Effector memory CD8-positive, alpha-beta T cell (primary cell): ENCODE measurements at regions not wholly inside any gene's neighbourhood (a gene's known extent, or its start where the extent isn't known, plus 50 kb on each side); places are given as distances from the start of the nearest gene placed in this dataset.

Experiments used
- ATAC-seq: fragments of 150-1000 bp; cut with Tn5 transposase; replicated peaks from 2 replicates; pipeline ENCODE4 v1.10.0; 2021; ENCODE audit warnings: mild to moderate bottlenecking, moderate library complexity
- DNase-seq, 3 experiments: peaks; one replicate each; pipeline ENCODE4 v3.0.0; 2021
- H3K27ac Mint-ChIP-seq, 2 donors: one replicate each; pipeline ENCODE4 v1.8.0; 2022; ENCODE audit warnings: mild to moderate bottlenecking in 2 of 2, mixed read lengths in 2 of 2, moderate library complexity in 2 of 2
- H3K27me3 Mint-ChIP-seq, 2 donors: one replicate each; pipeline ENCODE4 v1.8.0; 2022; ENCODE audit warnings: mixed read lengths in 2 of 2
- H3K36me3 Mint-ChIP-seq: one replicate; pipeline ENCODE4 v1.8.0; 2022; ENCODE audit warnings: mild to moderate bottlenecking, moderate library complexity, mixed read lengths; ENCODE audit not compliant: insufficient read depth
- H3K4me1 Mint-ChIP-seq, 2 donors: one replicate each; pipeline ENCODE4 v1.8.0; 2022; ENCODE audit warnings: low read depth in 2 of 2, mixed read lengths in 2 of 2
- H3K4me3 Mint-ChIP-seq, 2 donors: one replicate each; pipeline ENCODE4 v1.8.0; 2022; ENCODE audit warnings: mild to moderate bottlenecking in 2 of 2, mixed read lengths in 2 of 2, moderate library complexity in 2 of 2
- H3K9me3 Mint-ChIP-seq, 2 donors: one replicate each; pipeline ENCODE4 v1.8.0; 2022; ENCODE audit warnings: mixed read lengths in 2 of 2

DNA sequence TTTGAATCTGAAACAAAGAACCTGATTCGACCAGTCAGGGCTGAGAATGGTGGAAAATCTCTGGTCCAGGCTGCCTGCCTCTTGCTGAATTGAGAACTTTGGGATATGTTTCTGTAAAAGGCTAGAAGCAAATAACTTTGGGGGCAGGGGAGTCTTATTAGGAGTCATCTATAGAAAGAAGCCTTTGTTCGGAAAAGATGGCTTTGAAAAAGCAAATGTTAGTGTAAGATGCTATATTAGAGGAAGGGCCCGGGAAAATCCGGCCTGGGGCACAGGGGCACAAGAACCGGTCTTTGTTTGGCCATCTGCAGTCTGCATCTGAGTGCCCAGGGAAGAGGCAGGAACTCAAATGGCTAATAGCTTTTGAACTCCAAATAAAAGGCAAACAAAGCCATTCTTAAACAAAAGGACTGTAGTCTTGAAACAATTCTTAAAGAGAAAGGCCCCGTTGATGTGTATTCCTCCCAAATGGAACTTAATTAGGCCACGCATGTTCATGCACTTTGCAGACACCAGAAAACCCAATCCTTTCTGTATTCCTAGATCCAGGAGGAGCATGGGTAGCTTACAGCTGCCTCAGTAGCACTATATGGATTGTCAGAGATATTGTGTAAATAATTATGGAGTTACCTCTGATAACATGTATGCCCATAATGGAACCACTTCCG, 180.0 kb upstream of the ARL4C start:
- Mint-ChIP-seq H3K4me1 (no peaks in the 10 kb centered on the region), H3K36me3 (no peaks in the 10 kb centered on the region), H3K27me3 (peaks cover 26 to 47% of the 10 kb centered on the region in 2 donors), H3K9me3 (no peaks in the 10 kb centered on the region), H3K27ac (no peak overlapping the region), H3K4me3 (no peak overlapping the region)
- ATAC-seq: no peak
- no peak for DNase-seq

DNA sequence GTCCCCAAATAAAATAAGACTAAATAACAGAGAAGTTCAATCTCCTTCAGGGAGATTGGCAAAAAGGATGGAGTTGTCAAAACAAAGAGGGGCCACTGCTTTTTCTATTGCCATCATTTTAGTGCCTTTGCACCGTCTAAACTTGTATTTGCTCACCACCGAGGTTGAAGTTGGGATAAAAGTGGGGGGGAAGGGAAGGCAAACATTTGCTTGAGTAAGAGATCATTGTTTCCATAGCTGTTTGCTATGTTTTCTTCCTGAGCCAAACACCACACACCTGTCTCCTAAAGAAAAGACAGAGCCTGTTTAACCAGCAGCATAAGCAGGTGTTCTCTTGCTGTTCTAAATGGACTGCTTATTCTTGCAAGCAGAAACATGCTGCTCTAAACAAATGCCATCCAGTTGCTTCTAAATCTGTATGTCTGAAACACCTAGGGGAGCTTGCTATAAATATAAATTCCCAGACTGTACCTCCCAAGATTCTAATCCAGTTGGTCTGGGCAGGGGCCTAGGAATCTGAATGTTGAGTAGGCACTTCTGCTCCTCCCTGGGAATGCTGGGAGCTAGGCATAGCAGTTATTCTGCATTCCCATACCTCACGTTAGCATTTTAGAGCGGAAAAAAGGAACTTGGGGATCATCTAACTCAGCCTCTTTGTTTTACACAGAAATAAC, 179.4 kb upstream of the ARL4C start:
- no peak for DNase-seq
- H3K9me3 Mint-ChIP-seq: no peaks in the 10 kb centered on the region
- no peaks in the 10 kb centered on the region for H3K36me3 Mint-ChIP-seq
- H3K27me3 Mint-ChIP-seq: peaks cover 32 to 54% of the 10 kb centered on the region in 2 donors
- no peak overlapping the region for H3K27ac Mint-ChIP-seq
- H3K4me3 Mint-ChIP-seq: no peak overlapping the region
- no peaks in the 10 kb centered on the region for H3K4me1 Mint-ChIP-seq
- no peak for ATAC-seq

DNA sequence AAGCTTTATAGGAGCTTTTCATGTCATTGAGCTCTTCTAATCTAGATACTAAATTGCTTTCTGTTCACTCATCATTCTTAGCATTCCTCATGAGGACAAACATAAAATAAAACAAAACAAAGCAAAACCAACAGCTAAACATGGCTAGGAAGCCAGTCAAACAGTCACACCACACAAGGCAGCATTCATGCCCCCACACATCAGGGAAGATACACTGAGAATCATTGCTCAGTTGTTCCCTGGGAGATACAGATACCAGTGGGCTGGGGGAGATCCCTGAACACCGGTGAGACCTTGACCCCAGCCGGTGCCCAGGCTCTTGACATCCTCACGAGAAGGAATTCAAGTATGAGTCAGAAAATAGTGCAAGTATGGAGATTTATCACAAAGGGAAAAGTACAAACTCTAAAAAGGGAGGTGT, 177.9 kb upstream of the ARL4C start:
- H3K4me1 Mint-ChIP-seq: no peaks in the 10 kb centered on the region
- no peaks in the 10 kb centered on the region for H3K36me3 Mint-ChIP-seq
- ATAC-seq (no peak), DNase-seq (no peak)
- H3K27ac Mint-ChIP-seq: no peak overlapping the region
- H3K9me3 Mint-ChIP-seq: no peaks in the 10 kb centered on the region
- H3K4me3 Mint-ChIP-seq: no peak overlapping the region
- H3K27me3 Mint-ChIP-seq: peaks cover 38 to 64% of the 10 kb centered on the region in 2 donors

DNA sequence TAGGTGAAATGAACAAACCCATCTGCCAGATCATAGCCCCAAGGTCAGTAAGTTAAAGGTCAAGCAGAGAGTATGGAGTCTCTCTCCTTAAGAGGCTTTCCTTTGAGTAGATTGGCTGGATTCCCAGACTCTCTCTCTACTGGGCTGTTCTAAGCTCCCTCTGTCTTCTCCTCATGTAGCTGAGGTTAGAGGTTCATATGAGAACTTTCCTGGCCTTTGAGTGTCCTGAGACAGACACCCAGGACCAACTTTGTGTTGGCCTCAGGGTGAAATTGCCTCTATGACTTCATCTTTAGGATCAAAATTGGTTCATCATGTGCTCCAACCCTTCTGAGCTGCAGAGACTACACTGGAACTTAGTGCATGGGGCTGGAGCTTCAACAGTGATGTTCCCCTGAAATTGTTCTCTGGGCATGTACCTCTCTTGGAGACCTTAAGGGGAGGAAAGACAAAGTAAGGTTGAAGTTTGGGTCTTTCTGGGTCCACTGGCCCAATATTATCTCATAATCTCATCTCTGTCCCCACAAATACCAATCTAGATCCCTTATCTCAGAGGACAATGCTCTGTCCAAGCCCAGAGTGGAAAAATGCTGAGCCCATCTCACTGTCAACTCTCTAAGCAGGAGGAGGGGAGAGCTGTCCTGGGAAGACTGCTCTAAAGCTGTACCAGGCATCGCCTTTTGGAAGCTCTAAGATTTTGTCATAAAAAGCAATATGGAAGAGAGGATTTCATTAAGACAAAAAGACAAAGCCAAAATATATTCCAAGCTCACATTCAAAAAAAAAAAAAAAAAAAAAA, 177.3 kb upstream of the ARL4C start:
- Mint-ChIP-seq H3K4me3 (no peak overlapping the region), H3K9me3 (no peaks in the 10 kb centered on the region), H3K4me1 (no peaks in the 10 kb centered on the region), H3K27me3 (peaks cover 43 to 64% of the 10 kb centered on the region in 2 donors), H3K27ac (no peak overlapping the region), H3K36me3 (no peaks in the 10 kb centered on the region)
- no peak for DNase-seq
- ATAC-seq: no peak

DNA sequence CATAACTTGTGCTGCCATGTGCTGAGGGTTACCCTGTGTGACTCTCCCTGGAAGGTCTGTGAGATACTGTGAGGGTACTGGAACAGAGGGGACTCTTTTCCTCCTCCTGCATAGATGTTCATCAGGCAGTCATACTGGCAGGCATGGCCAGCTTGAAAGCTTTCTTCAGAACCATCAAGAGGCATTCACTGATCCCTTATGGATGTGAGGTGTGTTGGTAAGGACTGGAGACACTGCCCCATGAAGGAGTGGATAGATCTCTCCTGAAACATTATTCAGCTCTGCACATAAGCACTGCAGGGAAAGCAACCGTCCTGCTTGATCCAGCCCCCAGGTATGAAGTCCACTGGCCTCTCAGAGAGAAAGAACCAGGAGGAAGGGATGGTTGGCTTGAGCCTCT, 176.6 kb upstream of the ARL4C start:
- ATAC-seq: no peak

DNA sequence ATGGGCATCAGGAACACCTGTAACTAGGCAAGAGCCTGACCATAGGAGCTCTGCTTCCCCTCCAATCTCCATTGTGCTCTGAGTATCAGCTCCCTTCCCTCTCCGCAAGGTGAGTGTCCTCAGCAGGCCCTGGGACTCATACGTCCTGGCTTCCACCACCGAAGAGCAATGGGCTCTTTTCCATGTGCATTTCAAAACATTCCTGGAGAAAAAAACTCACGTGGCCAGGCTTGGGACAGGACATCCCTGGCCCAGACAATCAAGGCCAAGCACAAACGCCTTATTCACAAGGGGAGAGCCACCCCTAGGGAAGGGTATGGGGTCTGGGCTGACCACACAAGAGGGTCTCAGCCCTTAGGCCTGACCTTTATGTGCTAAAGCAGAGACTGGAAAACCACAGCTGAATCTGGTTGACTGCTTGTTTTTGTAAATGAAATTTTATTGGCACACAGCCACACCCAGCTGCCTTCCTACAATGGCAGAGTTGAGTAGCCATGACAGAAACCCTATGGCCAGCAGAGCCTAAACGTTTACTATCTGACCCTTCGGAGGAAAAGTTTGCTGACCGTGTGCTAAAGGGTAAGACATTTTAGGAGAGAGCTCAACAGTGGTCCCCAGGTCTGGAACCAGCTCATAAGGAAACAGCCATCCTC, 175.7 kb upstream of the ARL4C start:
- Mint-ChIP-seq H3K36me3 (no peaks in the 10 kb centered on the region), H3K9me3 (no peaks in the 10 kb centered on the region), H3K4me3 (no peak overlapping the region), H3K27me3 (peaks cover 54 to 56% of the 10 kb centered on the region in 2 donors), H3K27ac (no peak overlapping the region), H3K4me1 (no peaks in the 10 kb centered on the region)
- DNase-seq (no peak), ATAC-seq (no peak)

More for the DNA sequence above, 176.6 kb upstream of the ARL4C start:
- H3K27ac Mint-ChIP-seq: no peak overlapping the region
- H3K27me3 Mint-ChIP-seq: peaks cover 50 to 57% of the 10 kb centered on the region in 2 donors
- no peaks in the 10 kb centered on the region for H3K9me3 Mint-ChIP-seq
- no peak for DNase-seq
- no peaks in the 10 kb centered on the region for H3K4me1 Mint-ChIP-seq
- no peaks in the 10 kb centered on the region for H3K36me3 Mint-ChIP-seq
- no peak overlapping the region for H3K4me3 Mint-ChIP-seq

DNA sequence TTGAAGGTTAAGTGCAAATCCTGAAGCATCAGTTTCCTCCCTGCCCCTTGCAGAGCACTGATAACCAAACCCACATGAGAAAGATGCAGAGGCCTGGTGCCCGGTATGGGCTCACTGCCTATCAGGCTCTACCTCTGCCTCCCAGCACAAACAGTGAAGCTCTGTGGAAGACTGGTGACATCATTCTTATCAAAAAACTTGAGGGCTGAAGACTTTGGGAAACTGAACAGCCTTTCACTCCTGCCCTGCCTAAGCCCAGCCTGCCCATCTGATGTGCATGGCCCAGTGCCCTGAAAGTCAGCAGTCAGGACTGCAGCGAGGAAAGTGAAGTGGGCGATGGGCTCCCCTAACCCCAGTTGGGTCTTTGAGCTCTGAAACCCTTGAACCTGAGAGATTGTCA, 174.8 kb upstream of the ARL4C start:
- Mint-ChIP-seq H3K9me3 (no peaks in the 10 kb centered on the region), H3K4me3 (no peak overlapping the region), H3K27me3 (peaks cover 63% of the 10 kb centered on the region in 2 donors), H3K27ac (no peak overlapping the region), H3K36me3 (no peaks in the 10 kb centered on the region), H3K4me1 (no peaks in the 10 kb centered on the region)
- ATAC-seq (no peak), DNase-seq (no peak)

DNA sequence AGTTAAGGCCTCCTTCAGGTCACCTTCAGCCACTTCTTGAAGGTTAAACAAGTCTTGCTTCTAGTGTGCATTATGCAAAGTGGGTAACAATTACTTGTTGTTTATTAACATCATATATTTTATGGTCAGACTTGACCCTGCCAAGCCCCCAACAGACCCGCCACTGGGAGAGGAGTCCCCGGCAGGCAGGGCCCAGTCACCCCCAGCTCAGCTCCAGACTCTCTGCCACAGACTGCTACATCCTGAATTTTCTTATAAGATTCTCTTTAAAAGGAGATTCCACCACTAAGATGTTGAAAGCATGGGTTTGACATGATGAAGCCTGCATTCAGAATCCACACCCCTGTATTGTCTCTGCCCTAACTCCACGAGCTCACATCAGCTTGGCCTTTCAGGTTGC, 174.3 kb upstream of the ARL4C start:
- H3K9me3 Mint-ChIP-seq: no peaks in the 10 kb centered on the region
- peaks cover 68% of the 10 kb centered on the region in 2 donors for H3K27me3 Mint-ChIP-seq
- H3K4me3 Mint-ChIP-seq: no peak overlapping the region
- H3K4me1 Mint-ChIP-seq: no peaks in the 10 kb centered on the region
- no peak for ATAC-seq
- no peak for DNase-seq
- H3K27ac Mint-ChIP-seq: no peak overlapping the region
- no peaks in the 10 kb centered on the region for H3K36me3 Mint-ChIP-seq

DNA sequence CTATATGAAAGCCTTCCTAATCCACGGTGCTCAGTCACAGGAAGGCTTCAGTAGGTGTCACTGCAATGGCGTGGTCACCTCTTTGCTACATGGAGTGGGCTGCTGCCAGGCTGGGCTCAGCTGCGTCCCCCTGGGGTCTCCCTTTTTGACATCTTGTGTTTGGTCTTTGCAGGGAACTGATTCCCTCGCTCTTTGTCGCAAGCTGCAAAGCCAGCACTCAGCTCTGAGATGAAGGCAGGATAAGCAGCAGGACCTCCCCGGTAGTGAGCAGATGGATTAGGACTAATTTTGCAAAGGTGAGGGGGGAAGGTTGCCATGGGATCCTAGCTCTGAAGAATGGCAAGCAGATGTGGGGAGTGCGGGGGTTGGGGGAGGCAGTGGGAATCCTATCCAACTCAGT, 173.9 kb upstream of the ARL4C start:
- Mint-ChIP-seq H3K4me3 (no peak overlapping the region), H3K36me3 (no peaks in the 10 kb centered on the region), H3K4me1 (no peaks in the 10 kb centered on the region), H3K27me3 (peaks cover 72% of the 10 kb centered on the region in 2 donors), H3K9me3 (no peaks in the 10 kb centered on the region), H3K27ac (no peak overlapping the region)
- DNase-seq: no peak
- no peak for ATAC-seq

DNA sequence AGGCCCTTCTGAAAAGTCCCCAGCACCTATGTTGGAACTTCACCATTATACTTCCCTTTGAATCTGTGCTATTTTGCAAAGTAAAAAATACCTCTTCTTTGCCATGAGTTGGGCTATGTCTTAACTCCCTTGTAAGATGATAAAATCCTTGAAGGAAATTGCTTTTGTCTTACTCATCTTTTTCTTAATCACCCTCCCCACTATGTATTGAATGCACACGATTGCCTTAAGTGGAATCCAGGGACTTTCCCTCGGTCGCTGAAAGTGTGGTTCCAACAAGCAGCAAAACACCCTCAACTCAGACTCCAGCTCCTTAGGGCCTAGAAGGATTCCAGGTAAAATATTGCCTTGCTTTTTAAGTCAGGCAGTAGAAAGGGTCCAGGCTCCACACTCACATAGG, 173.2 kb upstream of the ARL4C start:
- no peak overlapping the region for H3K4me3 Mint-ChIP-seq
- ATAC-seq: no peak

DNA sequence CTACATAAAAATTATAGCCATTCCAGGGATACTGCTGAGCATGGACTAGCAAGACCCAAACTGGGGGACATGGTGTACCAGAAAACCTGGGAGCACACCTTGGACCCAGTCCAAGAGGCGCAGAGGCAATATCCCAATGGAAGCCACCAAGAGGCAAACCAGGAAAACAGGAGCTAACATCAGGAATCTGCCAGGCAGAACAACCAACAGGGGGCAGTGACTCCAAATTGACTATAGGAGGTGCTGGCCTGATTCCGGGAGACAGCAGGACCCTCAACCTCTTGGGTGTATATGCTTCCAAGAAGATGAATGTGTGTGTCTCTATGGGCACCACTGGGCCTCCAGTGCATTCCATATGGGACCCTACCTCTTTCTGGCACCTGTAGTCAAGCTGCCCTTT, 172.7 kb upstream of the ARL4C start:
- ATAC-seq (no peak), DNase-seq (no peak)
- H3K27ac Mint-ChIP-seq: no peak overlapping the region

More for the DNA sequence above, 173.2 kb upstream of the ARL4C start:
- no peaks in the 10 kb centered on the region for H3K36me3 Mint-ChIP-seq
- H3K27me3 Mint-ChIP-seq: peaks cover 73 to 79% of the 10 kb centered on the region in 2 donors
- no peak for DNase-seq
- no peaks in the 10 kb centered on the region for H3K4me1 Mint-ChIP-seq
- H3K27ac Mint-ChIP-seq: no peak overlapping the region
- no peaks in the 10 kb centered on the region for H3K9me3 Mint-ChIP-seq

DNA sequence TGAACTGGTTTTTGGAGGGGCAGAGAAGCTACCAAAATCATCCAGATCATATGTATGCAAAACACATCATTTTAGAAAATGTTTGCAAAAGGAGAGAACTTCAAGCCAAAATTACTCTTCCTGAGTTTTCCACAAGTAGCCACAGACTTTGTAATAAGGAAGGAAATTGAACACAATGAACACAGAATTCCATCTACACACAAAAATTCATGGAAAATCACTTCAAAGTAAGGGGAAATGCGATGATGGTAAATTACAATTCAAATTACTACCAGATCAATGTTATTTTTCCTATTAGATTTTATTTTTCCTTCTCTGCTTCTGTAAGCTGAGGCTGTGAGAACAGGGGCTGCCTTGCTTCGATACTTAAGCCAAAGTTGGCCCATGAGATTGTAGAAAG, 172.1 kb upstream of the ARL4C start:
- H3K4me1 Mint-ChIP-seq: no peaks in the 10 kb centered on the region
- no peak overlapping the region for H3K27ac Mint-ChIP-seq
- peaks cover 70 to 73% of the 10 kb centered on the region in 2 donors for H3K27me3 Mint-ChIP-seq
- H3K9me3 Mint-ChIP-seq: peaks cover 0 to 3% of the 10 kb centered on the region in 2 donors
- H3K36me3 Mint-ChIP-seq: no peaks in the 10 kb centered on the region
- DNase-seq: no peak
- H3K4me3 Mint-ChIP-seq: no peak overlapping the region
- no peak for ATAC-seq

More for the DNA sequence above, 172.7 kb upstream of the ARL4C start:
- H3K4me1 Mint-ChIP-seq: no peaks in the 10 kb centered on the region
- H3K36me3 Mint-ChIP-seq: no peaks in the 10 kb centered on the region
- H3K9me3 Mint-ChIP-seq: no peaks in the 10 kb centered on the region
- peaks cover 73 to 76% of the 10 kb centered on the region in 2 donors for H3K27me3 Mint-ChIP-seq
- no peak overlapping the region for H3K4me3 Mint-ChIP-seq

DNA sequence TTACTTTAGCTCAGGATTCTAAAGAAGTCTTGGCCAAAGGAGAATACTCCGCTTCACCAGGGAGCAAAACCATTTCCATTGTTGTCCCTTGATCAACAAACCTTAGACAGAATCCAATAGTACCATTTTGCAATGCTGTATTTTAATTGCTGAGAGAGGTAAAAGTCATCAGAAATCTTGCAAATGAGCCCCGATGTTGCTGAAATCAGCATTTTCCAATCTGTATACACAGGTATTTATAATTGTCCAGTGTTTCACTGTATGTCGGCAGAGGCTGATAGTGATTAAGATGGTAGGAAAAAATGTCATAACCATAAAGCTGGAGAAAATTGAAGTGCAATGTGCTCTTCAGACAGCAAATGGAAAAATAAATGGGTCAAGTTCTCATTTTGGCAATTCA, 170.0 kb upstream of the ARL4C start:
- no peak overlapping the region for H3K27ac Mint-ChIP-seq
- H3K36me3 Mint-ChIP-seq: no peaks in the 10 kb centered on the region
- H3K4me3 Mint-ChIP-seq: no peak overlapping the region
- no peaks in the 10 kb centered on the region for H3K4me1 Mint-ChIP-seq
- DNase-seq (no peak), ATAC-seq (no peak)
- H3K27me3 Mint-ChIP-seq: peaks cover 58 to 59% of the 10 kb centered on the region in 2 donors
- peaks cover 0 to 7% of the 10 kb centered on the region in 2 donors for H3K9me3 Mint-ChIP-seq
